GM10266 (cell line): ENCODE measurements at regions not wholly inside any gene's neighbourhood (a gene's known extent, or its start where the extent isn't known, plus 50 kb on each side); places are given as distances from the start of the nearest gene placed in this dataset.
"Not testable (repeated sequence)": the region's sequence is repeated elsewhere in the genome, so short reads cannot be mapped to it uniquely, and the experiment has no call there.

Experiments
- DNase-seq: peaks from one replicate; pipeline ENCODE4 v3.0.0; 2012; ENCODE audit errors: extremely low spot score
- TF ChIP-seq, protein P1 (sequence below): IDR thresholded peaks from 2 replicates; pipeline ENCODE4 v1.5.1; 2012; ENCODE audit warnings: mild to moderate bottlenecking, low read depth; ENCODE audit not compliant: control insufficient read depth, insufficient read depth; ENCODE audit errors: missing control alignments

- no peak for DNase-seq
- TF ChIP-seq, protein P1, sequence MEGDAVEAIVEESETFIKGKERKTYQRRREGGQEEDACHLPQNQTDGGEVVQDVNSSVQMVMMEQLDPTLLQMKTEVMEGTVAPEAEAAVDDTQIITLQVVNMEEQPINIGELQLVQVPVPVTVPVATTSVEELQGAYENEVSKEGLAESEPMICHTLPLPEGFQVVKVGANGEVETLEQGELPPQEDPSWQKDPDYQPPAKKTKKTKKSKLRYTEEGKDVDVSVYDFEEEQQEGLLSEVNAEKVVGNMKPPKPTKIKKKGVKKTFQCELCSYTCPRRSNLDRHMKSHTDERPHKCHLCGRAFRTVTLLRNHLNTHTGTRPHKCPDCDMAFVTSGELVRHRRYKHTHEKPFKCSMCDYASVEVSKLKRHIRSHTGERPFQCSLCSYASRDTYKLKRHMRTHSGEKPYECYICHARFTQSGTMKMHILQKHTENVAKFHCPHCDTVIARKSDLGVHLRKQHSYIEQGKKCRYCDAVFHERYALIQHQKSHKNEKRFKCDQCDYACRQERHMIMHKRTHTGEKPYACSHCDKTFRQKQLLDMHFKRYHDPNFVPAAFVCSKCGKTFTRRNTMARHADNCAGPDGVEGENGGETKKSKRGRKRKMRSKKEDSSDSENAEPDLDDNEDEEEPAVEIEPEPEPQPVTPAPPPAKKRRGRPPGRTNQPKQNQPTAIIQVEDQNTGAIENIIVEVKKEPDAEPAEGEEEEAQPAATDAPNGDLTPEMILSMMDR: no peak
Observed at GRCh38 chr4:138348055-138348454, 105.9 kb upstream of the SLC7A11 start.

- DNase-seq: no peak
- TF ChIP-seq, protein P1: no peak
Observed at GRCh38 chr4:138347561-138347960, 105.4 kb upstream of the SLC7A11 start.

DNA sequence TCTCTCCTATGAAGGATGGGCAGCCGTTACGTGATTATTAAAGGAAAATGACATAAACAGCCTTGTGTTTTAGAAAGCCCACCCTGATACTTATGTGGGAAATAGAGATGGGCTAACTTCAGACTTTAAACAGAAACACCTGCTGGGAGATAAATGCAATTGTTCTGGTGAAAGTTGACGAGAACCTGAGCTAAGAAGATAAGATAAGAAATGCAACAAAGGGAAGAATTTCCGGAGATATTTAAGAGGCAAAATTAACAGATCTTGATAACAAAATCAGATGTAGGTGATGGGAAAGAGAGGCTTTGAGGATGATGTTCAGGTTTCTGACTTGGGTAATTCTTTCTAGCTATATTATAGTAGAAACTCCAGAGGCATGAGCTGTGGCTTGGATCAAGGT, 102.7 kb upstream of the SLC7A11 start:
- DNase-seq: no peak
- TF ChIP-seq, protein P1: no peak

DNA sequence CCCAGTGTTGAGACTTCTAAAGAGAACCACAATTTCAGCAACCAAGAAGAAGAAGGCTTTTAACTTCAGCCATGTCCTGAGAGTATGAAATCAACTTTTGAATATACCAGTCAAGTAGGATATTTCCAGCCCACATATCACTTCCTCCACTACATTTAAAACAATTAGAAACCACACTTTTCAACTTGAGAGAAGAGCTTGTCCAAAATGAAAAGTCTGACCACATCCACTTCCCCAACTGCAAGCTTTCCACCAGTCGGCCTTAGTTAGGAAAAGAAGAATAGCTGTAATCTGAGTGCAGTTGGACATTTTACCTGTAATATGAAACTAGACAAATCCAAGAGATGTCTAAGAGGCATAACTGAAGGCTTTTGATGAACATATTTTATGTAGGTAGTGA, 101.9 kb upstream of the SLC7A11 start:
- TF ChIP-seq, protein P1: no peak
- DNase-seq: no peak

DNA sequence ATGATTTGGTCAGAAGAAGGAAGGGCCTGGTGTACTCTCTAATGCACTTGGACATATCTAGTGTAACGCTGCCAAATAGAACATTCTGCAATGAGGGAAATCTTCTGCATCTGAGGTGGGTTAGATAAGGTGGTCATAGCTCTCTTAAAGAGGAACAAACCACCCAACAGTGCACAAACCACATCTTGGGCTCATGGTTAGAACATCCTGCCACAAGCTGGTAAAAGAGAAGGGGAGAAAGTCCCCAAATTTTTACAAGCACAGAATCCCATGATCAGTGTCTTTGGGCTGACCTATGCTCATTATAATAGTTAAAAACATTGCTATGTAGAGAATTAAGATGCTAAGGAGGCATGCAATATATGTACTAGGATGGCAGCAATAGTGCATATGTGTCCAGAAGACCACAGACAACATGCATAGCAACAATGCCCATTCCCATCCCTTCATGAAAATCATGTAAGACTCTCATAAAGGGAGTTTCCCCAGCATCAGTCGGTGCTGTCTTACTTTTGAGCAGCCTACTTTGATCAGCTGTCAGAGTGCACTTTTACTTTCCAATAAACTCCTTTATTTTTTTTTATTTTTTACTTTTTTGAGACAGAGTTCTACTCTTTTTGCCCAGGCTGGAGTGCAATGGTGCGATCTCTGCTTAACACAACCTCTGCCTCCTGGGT, 99.7 kb upstream of the SLC7A11 start:
- TF ChIP-seq, protein P1: no peak
- no peak for DNase-seq

- DNase-seq: no peak
- TF ChIP-seq, protein P1: no peak
Observed at GRCh38 chr4:138338840-138339239, 96.7 kb upstream of the SLC7A11 start.

GRCh38 chr4:138338222-138338621, 96.1 kb upstream of the SLC7A11 start:
- DNase-seq: not testable (repeated sequence)

- DNase-seq: no peak
- TF ChIP-seq, protein P1: no peak
Observed at GRCh38 chr4:138334346-138335016, 92.3 kb upstream of the SLC7A11 start.

GRCh38 chr4:138332415-138332814, 90.3 kb upstream of the SLC7A11 start:
- DNase-seq: not testable (repeated sequence)
